CD14-positive monocyte (primary cell): ENCODE measurements at regions not wholly inside any gene's neighbourhood (a gene's known extent, or its start where the extent isn't known, plus 50 kb on each side); places are given as distances from the start of the nearest gene placed in this dataset.

ENCODE experiments used
- DNase-seq, 3 donors: peaks; one replicate each; pipeline ENCODE4 v3.0.0-alpha.2; 2011 to 2022
- H2AFZ ChIP-seq: 2 replicates; pipeline ENCODE4 v1.6.0; 2012; ENCODE audit warnings: mild to moderate bottlenecking, low read depth, low read length, inconsistent platforms; ENCODE audit not compliant: insufficient read depth, poor library complexity, severe bottlenecking
- H3K27ac ChIP-seq, 2 donors: 1 replicate in 1 of 2; 2 replicates in 1 of 2; pipeline ENCODE4 v1.5.1; 2012 to 2013; ENCODE audit warnings: low read length in 2 of 2, control low read depth in 1 of 2, inconsistent platforms in 1 of 2, low read depth in 1 of 2, mild to moderate bottlenecking in 1 of 2
- H3K27me3 ChIP-seq, 2 donors: one replicate each; pipeline versions ENCODE4 v1.6.0 to v1.6.1; 2011 to 2013; ENCODE audit warnings: low read length in 2 of 2; ENCODE audit not compliant: control insufficient read depth in 2 of 2, insufficient read depth in 2 of 2
- H3K36me3 ChIP-seq, 2 donors: replicated peaks in 1 of 2; 1 replicate in 1 of 2; 2 replicates in 1 of 2; pipeline versions ENCODE4 v1.5.1 to v1.6.1; 2012 to 2013; ENCODE audit warnings: low read length in 2 of 2, control low read depth in 1 of 2, inconsistent platforms in 1 of 2, mild to moderate bottlenecking in 1 of 2; ENCODE audit not compliant: insufficient read depth in 2 of 2, control insufficient read depth in 1 of 2
- H3K4me1 ChIP-seq, 2 donors: 1 replicate in 1 of 2; 2 replicates in 1 of 2; pipeline versions ENCODE4 v1.5.1 to v1.6.1; 2012 to 2013; ENCODE audit warnings: low read length in 2 of 2, control low read depth in 1 of 2, inconsistent platforms in 1 of 2, mild to moderate bottlenecking in 1 of 2, moderate library complexity in 1 of 2; ENCODE audit not compliant: insufficient read depth in 2 of 2, control insufficient read depth in 1 of 2
- H3K4me2 ChIP-seq: replicated peaks from 2 replicates; pipeline ENCODE3; 2012; ENCODE audit warnings: low read length, moderate library complexity, mild to moderate bottlenecking; ENCODE audit not compliant: poor library complexity, severe bottlenecking; ENCODE audit errors: extremely low read depth
- H3K4me3 ChIP-seq, 3 experiments: fragments of 200-600 bp in 1 of 3; sonication (generic) in 1 of 3; replicated peaks in 1 of 3; 1 replicate in 2 of 3; 2 replicates in 1 of 3; pipeline ENCODE4 v1.5.1; 2011 to 2013; ENCODE audit warnings: low read length in 3 of 3, mild to moderate bottlenecking in 3 of 3, control low read depth in 2 of 3, low read depth in 2 of 3, inconsistent platforms in 1 of 3, moderate library complexity in 1 of 3
- H3K79me2 ChIP-seq: 2 replicates; pipeline ENCODE4 v1.6.0; 2012; ENCODE audit warnings: mild to moderate bottlenecking, control low read depth, inconsistent platforms, low read length, moderate library complexity; ENCODE audit not compliant: insufficient read depth
- H3K9ac ChIP-seq: 2 replicates; pipeline ENCODE4 v1.6.0; 2017; ENCODE audit warnings: low read length, mild to moderate bottlenecking; ENCODE audit not compliant: insufficient read depth, poor library complexity, severe bottlenecking
- H3K9me3 ChIP-seq, 2 donors: replicated peaks in 1 of 2; 1 replicate in 1 of 2; 2 replicates in 1 of 2; pipeline versions ENCODE4 v1.5.1 to v1.6.1; 2012 to 2013; ENCODE audit warnings: low read length in 2 of 2, control low read depth in 1 of 2; ENCODE audit not compliant: control insufficient read depth in 1 of 2, insufficient read depth in 1 of 2
- H4K20me1 ChIP-seq: 2 replicates; pipeline ENCODE4 v1.6.0; 2012; ENCODE audit warnings: mild to moderate bottlenecking, low read length, control low read depth, moderate library complexity; ENCODE audit not compliant: insufficient read depth
- H3K27ac Mint-ChIP-seq, 7 donors: one replicate each; pipeline ENCODE4 v1.8.0; 2020; ENCODE audit warnings: mild to moderate bottlenecking in 7 of 7, mixed read lengths in 7 of 7, moderate library complexity in 6 of 7, inconsistent platforms in 2 of 7
- H3K27me3 Mint-ChIP-seq, 3 donors: one replicate each; pipeline ENCODE4 v1.8.0; 2021 to 2022; ENCODE audit warnings: low read depth in 3 of 3, mild to moderate bottlenecking in 3 of 3, mixed read lengths in 3 of 3, moderate library complexity in 3 of 3, inconsistent platforms in 1 of 3
- H3K36me3 Mint-ChIP-seq, 2 donors: one replicate each; pipeline ENCODE4 v1.8.0; 2020; ENCODE audit warnings: mixed read lengths in 2 of 2, inconsistent platforms in 1 of 2, mild to moderate bottlenecking in 1 of 2
- H3K4me1 Mint-ChIP-seq: one replicate; pipeline ENCODE4 v1.8.0; 2020; ENCODE audit warnings: mild to moderate bottlenecking, mixed read lengths
- H3K4me3 Mint-ChIP-seq, 2 donors: one replicate each; pipeline ENCODE4 v1.8.0; 2020; ENCODE audit warnings: mild to moderate bottlenecking in 2 of 2, mixed read lengths in 2 of 2, moderate library complexity in 1 of 2
- H3K9me3 Mint-ChIP-seq, 7 donors: one replicate each; pipeline ENCODE4 v1.8.0; 2020 to 2022; ENCODE audit warnings: mixed read lengths in 7 of 7, mild to moderate bottlenecking in 6 of 7, moderate library complexity in 6 of 7, inconsistent platforms in 2 of 7
- CTCF ChIP-seq: fragments of 200-600 bp; IDR thresholded peaks from one replicate; pipeline ENCODE4 v1.8.0; 2022; ENCODE audit warnings: antibody characterized with exemption, mild to moderate bottlenecking
- WGBS: methylation state at CpG from one replicate; pipeline ENCODE4 v1.1.5; 2013; ENCODE audit warnings: missing lambda C conversion rate; ENCODE audit not compliant: insufficient coverage; 5-methylcytosine and 5-hydroxymethylcytosine counted together
- intact Hi-C, 2 donors: fragments of 100-400 bp; cut with micrococcal nuclease; formaldehyde crosslinking; loops; one replicate each; pipeline versions ENCODE4 v1.15.0 to v1.15.1; 2023

GRCh38 chr22:25366408-25366807, 147.0 kb downstream of the CRYBB2 start:
- no peak for DNase-seq
- H3K9ac ChIP-seq, result no peak overlapping the region
- H3K4me3 Mint-ChIP-seq, result no peak overlapping the region
- peaks cover 20% of the 10 kb centered on the region for H3K79me2 ChIP-seq
- peaks cover 34% of the 10 kb centered on the region for H3K4me1 Mint-ChIP-seq
- peaks cover 32 to 39% of the 10 kb centered on the region in 2 donors for H3K36me3 Mint-ChIP-seq
- H4K20me1 ChIP-seq, result peaks cover 87% of the 10 kb centered on the region
- peaks cover 0 to 1% (median 0%) of the 10 kb centered on the region in 7 donors for H3K9me3 Mint-ChIP-seq
- H3K36me3 ChIP-seq, result peaks cover 4 to 29% of the 10 kb centered on the region in 2 donors
- no peak overlapping the region for H3K4me3 ChIP-seq
- TF ChIP-seq CTCF, result no peak
- 93% methylated on average over 9 of the region's 10 CpGs for WGBS
- no peak overlapping the region for H3K4me2 ChIP-seq
- no peaks in the 10 kb centered on the region for H3K27me3 ChIP-seq
- H3K4me1 ChIP-seq, result peaks cover 0 to 21% of the 10 kb centered on the region in 2 donors
- intact Hi-C loops, result no loop called here
- H3K27ac Mint-ChIP-seq, result no peak overlapping the region
- H3K9me3 ChIP-seq, result no peaks in the 10 kb centered on the region
- no peak overlapping the region for H3K27ac ChIP-seq
- H2AFZ ChIP-seq, result no peak overlapping the region
- H3K27me3 Mint-ChIP-seq, result peaks cover 0 to 1% (median 0%) of the 10 kb centered on the region in 3 donors

GRCh38 chr22:25366876-25367466, 147.5 kb downstream of the CRYBB2 start:
- 57% methylated on average over 5 of the region's 20 CpGs for WGBS
- no peak overlapping the region for H3K27ac Mint-ChIP-seq

More at GRCh38 chr22:25366876-25367466, 147.5 kb downstream of the CRYBB2 start:
- Histone ChIP-seq H3K9me3 (no peaks in the 10 kb centered on the region), H3K27me3 (no peaks in the 10 kb centered on the region), H3K36me3 (peaks cover 4 to 32% of the 10 kb centered on the region in 2 donors), H4K20me1 (peaks cover 81% of the 10 kb centered on the region), H3K79me2 (peaks cover 16% of the 10 kb centered on the region), H3K9ac (no peak overlapping the region), H3K4me3 (no peak overlapping the region), H3K4me2 (no peak overlapping the region), H3K4me1 (peaks cover 0 to 21% of the 10 kb centered on the region in 2 donors), H3K27ac (no peak overlapping the region), H2AFZ (no peak overlapping the region)
- Mint-ChIP-seq H3K36me3 (peaks cover 35 to 44% of the 10 kb centered on the region in 2 donors), H3K4me3 (no peak overlapping the region), H3K9me3 (peaks cover 0 to 1% (median 0%) of the 10 kb centered on the region in 7 donors), H3K27me3 (peaks cover 0 to 1% (median 0%) of the 10 kb centered on the region in 3 donors), H3K4me1 (peaks cover 34% of the 10 kb centered on the region)
- no peak for TF ChIP-seq CTCF
- intact Hi-C loops, result no loop called here
- no peak for DNase-seq
